IMR-90 (cell line): ENCODE measurements at regions not wholly inside any gene's neighbourhood (a gene's known extent, or its start where the extent isn't known, plus 50 kb on each side); places are given as distances from the start of the nearest gene placed in this dataset.

ENCODE experiments used
- ATAC-seq: fragments of 200-7000 bp; cut with Tn5 transposase; 2 replicates; pipeline ENCODE4 v1.9.1; 2020; ENCODE audit warnings: low read depth, mild to moderate bottlenecking, moderate library complexity
- BruUV-seq: library from RNA; stranded (reverse); fragments of 400-500 nt; replicated peaks from 2 replicates; lab custom pipeline; 2021; lab: Mats Ljungman, UMichigan
- CTCF ChIA-PET: fragments of 300-600 bp; formaldehyde crosslinking; extraction: SDS; loops from one replicate; lab custom pipeline; 2021; ENCODE audit warnings: antibody characterized with exemption; lab: Yijun Ruan, JAX
- POLR2A ChIA-PET: fragments of 300-600 bp; sonication (Branson Sonifier 250); formaldehyde crosslinking; loops from one replicate; lab custom pipeline; 2022; ENCODE audit warnings: antibody characterized with exemption; ENCODE audit not compliant: unreplicated experiment; lab: Charles Lee
- DNase-seq: peaks from one replicate; pipeline ENCODE4 v3.0.0; 2013
- H2AFZ ChIP-seq: replicated peaks from 2 replicates; pipeline ENCODE3; 2013; ENCODE audit warnings: low read length, mild to moderate bottlenecking; ENCODE audit not compliant: poor library complexity
- H2AK5ac ChIP-seq: 2 replicates; pipeline ENCODE4 v1.6.1; 2013; ENCODE audit warnings: low read depth, low read length, inconsistent platforms
- H2AK9ac ChIP-seq: replicated peaks from 2 replicates; pipeline ENCODE3; 2013; ENCODE audit warnings: mild to moderate bottlenecking, low read depth, low read length, moderate library complexity; ENCODE audit not compliant: poor library complexity
- H2BK120ac ChIP-seq: 2 replicates; pipeline ENCODE4 v1.6.1; 2013; ENCODE audit warnings: low read depth, low read length, inconsistent platforms
- H2BK15ac ChIP-seq: 3 replicates; pipeline ENCODE4 v1.6.1; 2013; ENCODE audit warnings: low read depth, low read length, inconsistent platforms
- H2BK20ac ChIP-seq: 2 replicates; pipeline ENCODE4 v1.6.1; 2013; ENCODE audit warnings: low read depth, mild to moderate bottlenecking, inconsistent platforms, low read length, moderate library complexity
- H2BK5ac ChIP-seq: 2 replicates; pipeline ENCODE4 v1.6.1; 2013; ENCODE audit warnings: mild to moderate bottlenecking, low read depth, low read length, inconsistent platforms; ENCODE audit not compliant: poor library complexity, severe bottlenecking
- H3K14ac ChIP-seq: replicated peaks from 2 replicates; pipeline ENCODE4 v1.6.1; 2013; ENCODE audit warnings: low read depth, low read length, inconsistent platforms
- H3K18ac ChIP-seq: 2 replicates; pipeline ENCODE4 v1.6.1; 2013; ENCODE audit warnings: low read depth, low read length, control low read depth
- H3K23ac ChIP-seq: 2 replicates; pipeline ENCODE4 v1.6.1; 2013; ENCODE audit warnings: low read depth, low read length, inconsistent platforms
- H3K27ac ChIP-seq: 2 replicates; pipeline ENCODE4 v1.5.1; 2013; ENCODE audit warnings: mild to moderate bottlenecking, control low read depth, low read length; ENCODE audit not compliant: insufficient read depth
- H3K27me3 ChIP-seq: 2 replicates; pipeline ENCODE4 v1.6.1; 2013; ENCODE audit warnings: low read length; ENCODE audit not compliant: control insufficient read depth, insufficient read depth
- H3K36me3 ChIP-seq: 2 replicates; pipeline ENCODE4 v1.6.1; 2013; ENCODE audit warnings: low read length, mixed read lengths; ENCODE audit not compliant: control insufficient read depth, insufficient read depth
- H3K4ac ChIP-seq: 2 replicates; pipeline ENCODE4 v1.6.1; 2013; ENCODE audit warnings: low read depth, low read length, inconsistent platforms
- H3K4me1 ChIP-seq: 2 replicates; pipeline ENCODE4 v1.6.1; 2013; ENCODE audit warnings: low read length, mixed read lengths; ENCODE audit not compliant: control insufficient read depth, insufficient read depth
- H3K4me2 ChIP-seq: 2 replicates; pipeline ENCODE4 v1.6.1; 2013; ENCODE audit warnings: low read depth, mild to moderate bottlenecking, control low read depth, low read length, moderate library complexity
- H3K4me3 ChIP-seq: 2 replicates; pipeline ENCODE4 v1.5.1; 2013; ENCODE audit warnings: low read depth, mild to moderate bottlenecking, control low read depth, low read length, moderate library complexity; ENCODE audit not compliant: insufficient read depth
- H3K56ac ChIP-seq: 2 replicates; pipeline ENCODE4 v1.6.1; 2013; ENCODE audit warnings: low read length, inconsistent platforms; ENCODE audit not compliant: insufficient read depth; ENCODE audit errors: extremely low read depth
- H3K79me1 ChIP-seq, 2 experiments: 2 replicates each; pipeline ENCODE4 v1.6.1; 2013; ENCODE audit warnings: low read length in 2 of 2, inconsistent platforms in 1 of 2, low read depth in 1 of 2
- H3K9ac ChIP-seq: 2 replicates; pipeline ENCODE4 v1.6.1; 2013; ENCODE audit warnings: low read depth, low read length, control low read depth
- H3K9me1 ChIP-seq: 2 replicates; pipeline ENCODE4 v1.6.1; 2013; ENCODE audit warnings: low read length, inconsistent platforms; ENCODE audit not compliant: insufficient read depth
- H3K9me3 ChIP-seq: 2 replicates; pipeline ENCODE4 v1.6.1; 2013; ENCODE audit warnings: low read length; ENCODE audit not compliant: control insufficient read depth, insufficient read depth
- H4K20me1 ChIP-seq: 2 replicates; pipeline ENCODE4 v1.6.1; 2013; ENCODE audit warnings: low read length, inconsistent platforms; ENCODE audit not compliant: insufficient read depth
- H4K5ac ChIP-seq: 2 replicates; pipeline ENCODE4 v1.6.1; 2013; ENCODE audit warnings: mild to moderate bottlenecking, low read depth, low read length, control low read depth
- H4K8ac ChIP-seq, 2 experiments: 2 replicates each; pipeline ENCODE4 v1.6.1; 2013; ENCODE audit warnings: low read depth in 2 of 2, low read length in 2 of 2, control low read depth in 1 of 2, inconsistent platforms in 1 of 2
- H4K91ac ChIP-seq: 2 replicates; pipeline ENCODE4 v1.6.1; 2013; ENCODE audit warnings: low read depth, low read length, inconsistent platforms; ENCODE audit not compliant: insufficient read depth
- BHLHE40 ChIP-seq: fragments of 150-350 bp; IDR thresholded peaks from 2 replicates; pipeline ENCODE4 v1.6.1; 2016; ENCODE audit warnings: mild to moderate bottlenecking, low read depth, low read length
- CEBPB ChIP-seq: IDR thresholded peaks from 2 replicates; pipeline ENCODE4 v1.6.1; 2012; ENCODE audit warnings: low read depth, low read length, improper control_type of control experiment
- CHD1 ChIP-seq: IDR thresholded peaks from 2 replicates; pipeline ENCODE4 v1.6.1; 2012; ENCODE audit warnings: low read depth, low read length, improper control_type of control experiment
- CTCF ChIP-seq: conservative IDR thresholded peaks from 2 replicates; pipeline ENCODE4 v1.5.1; 2012; ENCODE audit warnings: mild to moderate bottlenecking, low read depth, low read length, improper control_type of control experiment
- ELK1 ChIP-seq: fragments of 150-350 bp; IDR thresholded peaks from 2 replicates; pipeline ENCODE4 v1.6.1; 2016; ENCODE audit warnings: low read depth, mild to moderate bottlenecking, low read length, moderate library complexity, borderline replicate concordance
- FOS ChIP-seq: fragments of 150-350 bp; IDR thresholded peaks from 2 replicates; pipeline ENCODE4 v1.6.1; 2016; ENCODE audit warnings: low read depth, low read length
- MAFK ChIP-seq: IDR thresholded peaks from 2 replicates; pipeline ENCODE4 v1.6.1; 2012; ENCODE audit warnings: low read depth, low read length, improper control_type of control experiment
- MAZ ChIP-seq: IDR thresholded peaks from 2 replicates; pipeline ENCODE4 v1.6.1; 2012; ENCODE audit warnings: low read depth, mild to moderate bottlenecking, low read length, improper control_type of control experiment, moderate library complexity, borderline replicate concordance
- MXI1 ChIP-seq: IDR thresholded peaks from 2 replicates; pipeline ENCODE4 v1.6.1; 2012; ENCODE audit warnings: low read depth, mild to moderate bottlenecking, low read length, moderate library complexity, borderline replicate concordance
- NFE2L2 ChIP-seq: fragments of 150-350 bp; IDR thresholded peaks from 2 replicates; pipeline ENCODE4 v1.6.1; 2016; ENCODE audit warnings: low read depth, mild to moderate bottlenecking, low read length
- POLR2A ChIP-seq: IDR thresholded peaks from 2 replicates; pipeline ENCODE4 v1.6.1; 2012; ENCODE audit warnings: mild to moderate bottlenecking, low read depth, low read length
- RAD21 ChIP-seq: IDR thresholded peaks from 2 replicates; pipeline ENCODE4 v1.6.1; 2012; ENCODE audit warnings: low read length, improper control_type of control experiment
- RCOR1 ChIP-seq: IDR thresholded peaks from 2 replicates; pipeline ENCODE4 v1.6.1; 2012; ENCODE audit warnings: mild to moderate bottlenecking, low read length, improper control_type of control experiment; ENCODE audit not compliant: insufficient replicate concordance
- RFX5 ChIP-seq: IDR thresholded peaks from 2 replicates; pipeline ENCODE4 v1.8.0; 2012; ENCODE audit warnings: low read depth, mild to moderate bottlenecking, low read length, moderate library complexity
- SMC3 ChIP-seq: fragments of 150-350 bp; IDR thresholded peaks from 2 replicates; pipeline ENCODE4 v1.6.1; 2016; ENCODE audit warnings: low read depth, mild to moderate bottlenecking, antibody characterized with exemption, low read length, moderate library complexity
- USF2 ChIP-seq: fragments of 150-350 bp; IDR thresholded peaks from 2 replicates; pipeline ENCODE4 v1.6.1; 2017; ENCODE audit warnings: mild to moderate bottlenecking, antibody characterized with exemption, low read length, low read depth
- WGBS, 2 experiments: methylation state at CpG; one replicate each; pipeline versions ENCODE4 v1.1.5 to v1.1.7; 2013; ENCODE audit warnings: missing lambda C conversion rate in 2 of 2; ENCODE audit not compliant: insufficient read length in 1 of 2; ENCODE audit errors: extremely low coverage in 2 of 2; 5-methylcytosine and 5-hydroxymethylcytosine counted together
- dilution Hi-C: fragments of 300-500 bp; cut with HindIII; formaldehyde crosslinking; loops from one replicate; pipeline ENCODE4 v1.14.3; 2018; ENCODE audit warnings: low sequenced_read_pairs; ENCODE audit not compliant: unreplicated experiment
- in situ Hi-C: fragments of 300-500 bp; cut with MboI; formaldehyde crosslinking; loops from 3 replicates; pipeline ENCODE4 v1.14.3; 2019; ENCODE audit warnings: low sequenced_read_pairs, inconsistent platforms, mixed read lengths
- intact Hi-C: fragments of 100-400 bp; cut with micrococcal nuclease; formaldehyde crosslinking; loops from 2 replicates; pipeline ENCODE4 v1.10.0; 2022

GRCh38 chr1:168970926-168971659, 135.4 kb upstream of the ATP1B1 start:
- no peak overlapping the region for H3K56ac ChIP-seq
- H2AK5ac ChIP-seq = no peak overlapping the region
- H2BK20ac ChIP-seq = no peak overlapping the region
- BruUV-seq = no TSS peak
- ATAC-seq (no peak), DNase-seq (no peak)
- intact Hi-C loops (no loop called here), in situ Hi-C loops (no loop called here), dilution Hi-C loops (no loop called here)
- no peaks in the 10 kb centered on the region for H4K20me1 ChIP-seq
- no peak overlapping the region for H3K9ac ChIP-seq
- POLR2A ChIA-PET = no interaction called here
- no peak overlapping the region for H3K14ac ChIP-seq
- H2BK120ac ChIP-seq = no peak overlapping the region
- 50% methylated on average over 1 of the region's 7 CpGs; no CpG with 5 or more reads in 1 of the 2 experiments for WGBS, 2 experiments
- no peak overlapping the region for H3K23ac ChIP-seq
- no peak overlapping the region for H3K18ac ChIP-seq
- H3K27ac ChIP-seq = no peak overlapping the region
- H2AK9ac ChIP-seq = no peak overlapping the region
- no peak overlapping the region for H2BK15ac ChIP-seq
- no peak overlapping the region for H4K91ac ChIP-seq
- no peaks in the 10 kb centered on the region for H3K4me1 ChIP-seq
- no peak overlapping the region for H2BK5ac ChIP-seq
- H3K36me3 ChIP-seq = no peaks in the 10 kb centered on the region
- CTCF ChIA-PET = interaction anchor here (0.9 kb wide), 1 partner anchor 377 kb away, joined by 3 read pairs; no protein-coding TSS in a partner anchor
- no peaks in the 10 kb centered on the region for H3K79me1 ChIP-seq
- H2AFZ ChIP-seq = no peak overlapping the region
- TF ChIP-seq CHD1 (no peak), ELK1 (no peak), RCOR1 (no peak), RFX5 (no peak), USF2 (no peak), POLR2A (no peak), CTCF (no peak), MXI1 (no peak), SMC3 (no peak), CEBPB (no peak), MAZ (no peak), NFE2L2 (no peak), MAFK (no peak), RAD21 (no peak), FOS (no peak), BHLHE40 (no peak)
- no peaks in the 10 kb centered on the region for H3K27me3 ChIP-seq
- no peak overlapping the region for H3K4me3 ChIP-seq
- no peak overlapping the region for H4K8ac ChIP-seq
- no peaks in the 10 kb centered on the region for H3K9me1 ChIP-seq
- no peaks in the 10 kb centered on the region for H3K9me3 ChIP-seq
- H3K4me2 ChIP-seq = no peak overlapping the region
- H4K5ac ChIP-seq = no peak overlapping the region
- no peak overlapping the region for H3K4ac ChIP-seq
